Mesodermal cell (in vitro differentiated cells): ENCODE measurements at regions not wholly inside any gene's neighbourhood (a gene's known extent, or its start where the extent isn't known, plus 50 kb on each side); places are given as distances from the start of the nearest gene placed in this dataset.
"Not testable (repeated sequence)": the region's sequence is repeated elsewhere in the genome, so short reads cannot be mapped to it uniquely, and the experiment has no call there.

ENCODE experiments used
- H3K27ac ChIP-seq: 2 replicates; pipeline ENCODE4 v1.7.0; 2013; ENCODE audit warnings: mild to moderate bottlenecking, low read depth, low read length, moderate library complexity; ENCODE audit not compliant: severe bottlenecking
- H3K36me3 ChIP-seq: 2 replicates; pipeline ENCODE4 v1.7.1; 2013; ENCODE audit warnings: mild to moderate bottlenecking, low read length, moderate library complexity; ENCODE audit not compliant: control insufficient read depth, insufficient read depth
- H3K4me1 ChIP-seq: one replicate; pipeline ENCODE4 v1.7.1; 2013; ENCODE audit warnings: mild to moderate bottlenecking, low read length; ENCODE audit not compliant: insufficient read depth, control insufficient read depth, poor library complexity, severe bottlenecking
- H3K4me3 ChIP-seq: 2 replicates; pipeline ENCODE4 v1.7.0; 2013; ENCODE audit warnings: low read length, control low read depth, mild to moderate bottlenecking; ENCODE audit not compliant: insufficient read depth, poor library complexity, severe bottlenecking; ENCODE audit errors: extremely low read depth
- H3K9me3 ChIP-seq: 2 replicates; pipeline ENCODE4 v1.7.1; 2013; ENCODE audit warnings: mild to moderate bottlenecking, low read length, moderate library complexity; ENCODE audit not compliant: control insufficient read depth
- WGBS, 2 experiments: methylation state at CpG; one replicate each; pipeline ENCODE4 v1.1.5; 2013; ENCODE audit warnings: missing lambda C conversion rate in 2 of 2; ENCODE audit not compliant: insufficient coverage in 2 of 2; 5-methylcytosine and 5-hydroxymethylcytosine counted together

DNA sequence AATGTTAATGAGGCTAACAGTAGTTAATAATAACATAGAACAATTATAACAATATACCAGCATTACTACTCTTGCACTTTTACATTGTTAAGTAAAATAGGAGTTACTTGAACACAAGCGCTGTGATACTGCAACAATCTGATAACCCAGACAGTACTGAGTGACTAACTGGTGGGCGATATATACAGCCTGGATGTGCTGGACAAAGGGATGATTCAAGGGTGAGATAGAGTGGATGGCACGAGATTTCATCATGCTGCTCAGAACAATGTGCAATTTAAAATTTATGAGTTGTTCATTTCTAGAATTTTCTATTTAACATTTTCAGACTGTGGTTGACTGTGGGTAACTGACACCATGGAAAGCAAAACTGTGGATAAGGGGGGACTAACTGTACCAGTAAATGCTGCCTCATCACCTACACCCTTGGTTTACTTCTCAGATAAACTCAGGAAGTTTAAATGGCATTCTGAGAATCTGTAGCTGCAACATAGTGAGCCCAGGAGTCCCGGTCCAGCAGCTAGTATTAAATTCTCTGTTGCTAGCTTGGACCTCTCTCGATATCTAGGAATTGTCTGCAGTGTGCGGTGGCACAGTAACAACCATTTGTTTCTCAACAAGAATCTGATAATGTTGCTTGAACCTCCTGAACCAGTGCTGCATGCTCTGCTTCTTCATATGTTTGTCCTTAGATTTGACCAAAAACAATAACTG, 80.9 kb upstream of the SEC22B start:
- not testable (repeated sequence) for H3K4me3 ChIP-seq, H3K4me1 ChIP-seq, H3K36me3 ChIP-seq, H3K27ac ChIP-seq, H3K9me3 ChIP-seq
- no CpG with 5 or more reads among the region's 6 CpGs for WGBS, 2 experiments

DNA sequence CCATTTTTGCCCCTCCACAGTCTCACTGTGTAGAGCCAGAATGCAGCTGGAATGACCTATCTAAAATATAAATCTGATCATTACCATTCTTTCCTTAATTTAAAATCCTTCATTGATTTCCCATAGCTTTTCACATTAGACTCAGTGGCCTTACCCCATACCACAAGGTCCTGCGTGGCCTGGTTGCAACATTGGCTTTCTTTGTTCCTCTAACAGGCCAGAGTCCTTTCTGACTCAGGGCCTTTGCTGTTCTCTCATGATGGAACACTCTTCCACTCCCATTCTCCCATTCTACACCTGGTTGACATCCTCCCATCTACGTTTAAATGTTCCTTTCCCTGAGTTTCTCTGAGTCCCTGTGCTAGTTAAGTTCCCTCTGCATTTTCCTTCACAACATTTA, 74.4 kb upstream of the SEC22B start:
- not testable (repeated sequence) for H3K4me3 ChIP-seq, H3K4me1 ChIP-seq, H3K9me3 ChIP-seq, H3K27ac ChIP-seq, H3K36me3 ChIP-seq
- no CpG with 5 or more reads among the region's 2 CpGs for WGBS, 2 experiments

DNA sequence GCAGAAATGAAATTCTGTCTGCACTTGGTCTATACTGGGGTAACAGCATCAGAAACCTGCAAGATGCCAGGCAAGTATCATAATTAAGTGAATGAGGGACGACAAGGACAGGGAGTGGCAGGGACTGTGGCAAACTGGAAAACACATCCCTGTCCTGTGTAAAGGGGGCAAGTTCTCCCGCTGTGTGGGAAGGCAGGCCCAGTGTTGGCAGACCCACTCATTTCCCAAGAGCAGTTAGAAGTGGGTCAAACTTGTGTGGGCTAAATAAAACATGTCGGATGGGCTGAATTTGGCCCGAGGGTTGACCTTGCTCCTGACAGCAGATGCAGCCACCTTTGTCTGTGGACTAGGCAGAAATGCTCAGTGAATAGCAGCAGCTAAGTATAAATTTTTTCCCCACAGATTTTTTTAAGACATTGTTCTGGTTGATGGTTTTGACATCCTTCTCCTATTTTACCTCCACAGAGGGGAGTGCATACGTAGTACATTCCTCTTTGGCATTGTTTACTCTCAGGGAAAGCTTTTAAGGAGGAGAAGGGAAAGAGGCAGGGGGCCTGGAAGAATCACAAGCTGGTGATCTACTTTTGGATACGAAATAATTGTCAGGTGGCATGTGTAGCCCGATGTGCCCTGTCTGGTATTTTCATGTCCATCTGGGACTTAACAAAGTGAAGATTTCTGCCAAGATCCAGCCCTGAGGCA, 72.6 kb upstream of the SEC22B start:
- not testable (repeated sequence) for H3K4me1 ChIP-seq, H3K9me3 ChIP-seq, H3K27ac ChIP-seq, H3K4me3 ChIP-seq, H3K36me3 ChIP-seq
- no CpG with 5 or more reads among the region's 7 CpGs for WGBS, 2 experiments

DNA sequence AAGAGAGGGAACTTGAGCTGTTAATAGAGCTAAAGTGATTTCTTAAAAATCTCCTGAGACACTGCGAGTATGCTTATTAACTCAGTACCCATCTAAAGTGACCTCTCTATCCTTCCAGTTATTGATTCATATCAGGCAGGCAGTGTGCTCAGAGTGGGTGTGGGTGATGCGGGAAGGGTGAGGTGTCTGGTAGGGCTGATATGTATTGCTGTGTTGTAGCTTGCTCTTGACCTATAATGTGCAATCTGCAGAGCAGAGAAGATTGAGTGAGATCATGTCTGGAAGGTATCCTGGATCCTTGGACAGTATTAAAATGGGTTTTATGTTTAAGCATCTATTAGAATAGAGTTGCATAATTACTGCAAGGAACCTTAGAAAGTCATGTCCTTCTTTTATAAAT, 71.9 kb upstream of the SEC22B start:
- H3K4me3 ChIP-seq, H3K36me3 ChIP-seq, H3K27ac ChIP-seq, H3K9me3 ChIP-seq, H3K4me1 ChIP-seq: not testable (repeated sequence)
- no CpG with 5 or more reads among the region's 2 CpGs for WGBS, 2 experiments

DNA sequence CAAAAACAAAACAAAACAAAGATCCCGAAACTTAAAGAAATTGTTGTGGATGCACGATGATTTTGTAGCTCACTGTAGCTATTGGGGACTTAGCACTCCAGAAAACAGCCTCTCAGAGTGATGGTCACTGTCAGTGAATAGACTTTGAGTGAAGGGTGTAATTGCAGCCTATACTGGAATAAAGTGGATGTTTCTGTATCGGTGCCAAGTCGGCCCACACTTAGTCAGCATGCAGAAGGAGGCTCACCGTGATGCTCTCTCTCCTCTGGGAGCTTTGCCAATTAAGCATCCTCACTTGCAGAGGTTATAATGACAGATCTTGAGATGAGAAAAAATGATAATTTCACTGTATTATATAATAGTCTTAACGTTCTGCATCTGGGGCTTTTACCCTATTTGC, 67.5 kb upstream of the SEC22B start:
- not testable (repeated sequence) for H3K4me1 ChIP-seq, H3K4me3 ChIP-seq, H3K27ac ChIP-seq, H3K9me3 ChIP-seq, H3K36me3 ChIP-seq
- no CpG with 5 or more reads among the region's 6 CpGs for WGBS, 2 experiments

DNA sequence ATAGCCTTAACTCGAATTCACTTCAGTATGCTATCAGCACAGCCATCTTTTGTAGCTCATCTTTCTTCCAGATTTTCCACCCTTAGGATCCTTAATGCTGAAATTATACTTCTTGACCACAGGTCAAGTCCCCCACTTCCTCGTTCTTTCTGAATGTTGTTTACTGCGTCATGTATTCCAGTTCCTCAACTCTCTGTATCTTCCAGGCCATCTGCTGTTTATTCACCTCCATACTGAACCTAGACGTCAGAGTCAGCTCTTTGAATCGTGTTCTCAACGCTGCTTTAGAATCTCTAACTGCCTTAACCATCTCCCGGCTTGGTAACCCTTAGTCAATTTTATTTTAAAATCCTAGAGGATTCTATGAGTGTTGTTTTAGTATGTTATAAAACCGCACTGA, 66.3 kb upstream of the SEC22B start:
- not testable (repeated sequence) for H3K4me1 ChIP-seq, H3K27ac ChIP-seq, H3K9me3 ChIP-seq, H3K36me3 ChIP-seq, H3K4me3 ChIP-seq
- no CpG with 5 or more reads among the region's 8 CpGs for WGBS, 2 experiments

DNA sequence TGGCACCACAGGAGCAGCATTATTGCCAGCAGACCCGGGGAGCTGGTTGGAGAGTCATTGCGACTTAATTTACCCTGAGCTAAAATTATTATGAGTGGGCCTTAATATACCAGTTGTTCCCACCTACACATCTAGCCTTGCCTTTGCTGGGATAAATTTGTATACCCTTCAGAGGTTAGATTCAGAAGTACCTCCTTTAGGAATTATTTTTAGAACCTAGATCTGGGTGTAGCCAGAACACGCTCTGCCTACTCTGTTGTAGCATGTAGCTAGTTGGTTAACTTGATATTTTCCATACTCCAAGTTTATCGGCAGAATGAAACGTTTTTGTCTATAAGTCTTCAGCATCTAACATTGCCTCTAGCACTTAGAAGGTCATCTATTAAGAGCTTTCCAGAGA, 65.5 kb upstream of the SEC22B start:
- H3K9me3 ChIP-seq, H3K36me3 ChIP-seq, H3K4me3 ChIP-seq, H3K4me1 ChIP-seq, H3K27ac ChIP-seq: not testable (repeated sequence)
- no CpG with 5 or more reads among the region's 5 CpGs for WGBS, 2 experiments

DNA sequence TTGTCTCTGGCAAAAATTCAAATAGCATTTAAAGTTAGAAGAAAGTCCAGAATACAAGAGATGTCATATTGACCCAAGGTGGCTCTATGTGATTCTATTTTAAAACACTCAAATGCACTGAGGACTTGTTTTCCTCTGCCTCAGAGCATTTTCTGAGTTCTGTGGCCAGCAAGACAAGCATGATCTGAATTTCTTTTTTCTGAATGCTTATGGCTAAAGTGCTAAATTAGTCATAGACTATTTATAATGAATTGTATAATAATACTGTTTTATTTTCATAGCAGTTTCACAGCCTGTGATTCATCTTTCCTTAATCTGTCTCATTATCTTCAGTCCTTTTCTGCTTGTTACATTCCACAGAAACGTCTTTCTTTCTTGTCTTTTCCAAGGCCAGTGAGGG, 63.9 kb upstream of the SEC22B start:
- H3K27ac ChIP-seq, result not testable (repeated sequence)
- WGBS, 2 experiments, result no CpG with 5 or more reads among the region's 1 CpG

DNA sequence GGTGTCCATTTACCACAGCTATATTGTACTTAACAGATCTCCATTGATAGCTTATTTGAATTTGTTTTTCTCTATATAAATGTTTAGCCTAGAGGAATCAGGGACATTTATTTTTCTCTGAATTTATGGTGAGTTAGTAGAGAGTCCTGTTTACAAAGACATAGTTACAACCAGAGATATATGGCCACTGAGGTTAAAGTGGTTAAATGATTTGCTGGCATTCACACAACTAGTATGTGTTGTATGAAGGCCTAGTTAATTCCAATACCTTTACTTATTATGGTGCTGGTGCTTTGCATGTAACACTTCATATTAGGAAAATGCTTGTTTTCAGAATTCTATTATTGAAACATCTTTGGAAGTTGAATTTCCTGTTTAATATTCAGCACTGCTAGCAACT, 63.0 kb upstream of the SEC22B start:
- not testable (repeated sequence) for H3K4me1 ChIP-seq, H3K27ac ChIP-seq, H3K9me3 ChIP-seq, H3K4me3 ChIP-seq, H3K36me3 ChIP-seq

More for the DNA sequence above, 63.9 kb upstream of the SEC22B start:
- H3K9me3 ChIP-seq, H3K4me1 ChIP-seq, H3K4me3 ChIP-seq, H3K36me3 ChIP-seq: not testable (repeated sequence)

DNA sequence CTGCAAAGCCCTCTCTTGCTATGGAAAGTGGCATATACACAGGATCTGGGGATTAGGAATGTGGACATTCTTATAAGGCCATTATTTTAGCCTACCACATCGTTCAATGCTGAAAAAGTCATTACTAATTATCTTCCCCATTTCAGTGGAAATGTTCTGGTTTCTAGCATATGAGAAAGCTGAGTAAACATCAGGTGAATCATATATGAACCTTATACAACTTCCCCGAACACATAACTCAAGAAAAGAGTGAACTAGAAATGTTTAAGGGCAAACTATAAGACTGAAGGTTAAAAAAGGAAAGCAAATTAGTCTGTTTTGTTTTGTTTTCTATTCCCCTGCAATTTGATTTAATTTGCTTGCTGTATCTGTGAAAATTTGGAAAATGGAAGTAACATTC, 62.5 kb upstream of the SEC22B start:
- H3K27ac ChIP-seq, H3K36me3 ChIP-seq, H3K9me3 ChIP-seq, H3K4me1 ChIP-seq, H3K4me3 ChIP-seq: not testable (repeated sequence)
- no CpG with 5 or more reads among the region's 2 CpGs for WGBS, 2 experiments

DNA sequence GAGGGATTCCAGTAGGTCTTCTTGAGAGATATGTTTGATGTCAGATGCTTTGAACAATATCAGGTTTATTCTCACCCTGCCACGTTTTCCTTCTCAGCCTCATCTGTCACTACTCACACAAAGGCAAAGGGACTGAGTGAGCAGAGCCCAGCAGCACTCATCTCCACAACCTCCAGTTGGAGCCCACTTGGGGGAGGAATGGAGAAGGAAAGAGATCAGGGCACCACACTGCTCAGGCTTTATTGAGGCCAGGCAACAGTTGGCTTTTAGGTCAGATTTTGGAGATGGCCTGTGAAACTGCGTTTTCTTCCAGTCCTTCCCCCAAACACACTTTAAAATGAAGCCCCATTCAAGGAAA, 57.3 kb upstream of the SEC22B start:
- H3K9me3 ChIP-seq, H3K36me3 ChIP-seq, H3K4me1 ChIP-seq, H3K4me3 ChIP-seq, H3K27ac ChIP-seq: not testable (repeated sequence)
- WGBS, 2 experiments, result no CpG with 5 or more reads among the region's 2 CpGs
